ENCODE measurements at regions not wholly inside any gene's neighbourhood (a gene's known extent, or its start where the extent isn't known, plus 50 kb on each side); places are given as distances from the start of the nearest gene placed in this dataset.

DNA sequence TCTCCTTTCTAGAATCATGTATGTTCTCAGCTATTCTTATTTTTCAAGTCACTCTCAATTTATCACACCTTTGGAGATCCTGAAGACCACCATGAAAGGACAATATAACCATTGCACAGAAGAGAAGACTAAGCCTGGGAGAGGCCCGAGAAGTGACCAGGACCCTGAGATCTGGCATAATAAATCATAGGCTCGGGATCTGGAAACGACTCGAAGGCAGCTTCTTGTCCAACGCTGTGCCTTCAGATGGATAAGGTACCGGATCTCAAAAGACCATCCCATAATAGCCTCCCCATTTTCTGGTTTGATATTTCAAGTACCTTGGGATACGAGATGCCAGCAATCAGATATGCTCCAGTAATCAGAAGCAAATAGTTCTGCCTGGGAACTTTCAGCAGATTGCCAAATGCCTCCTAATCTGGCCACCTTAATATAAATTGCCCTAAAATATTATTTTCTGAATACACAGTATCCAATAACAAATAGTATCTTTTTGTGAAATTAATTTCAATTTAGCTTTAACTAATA, 179.2 kb upstream of the ZMIZ1 start:
- TF ChIP-seq EP300 (IDR thresholded peaks at IDR 0.05), result no peak
- no peak for TF ChIP-seq POLR2AphosphoS5 (IDR thresholded peaks at IDR 0.05)
- no peak for TF ChIP-seq CTCF (IDR thresholded peaks at IDR 0.05)
- TF ChIP-seq POLR2A (IDR thresholded peaks at IDR 0.05), result no peak
- H3K9me3 ChIP-seq, result peaks cover 9% of the 10 kb centered on the region
- no peak overlapping the region for H3K27ac ChIP-seq
- H3K4me3 ChIP-seq, result no peak overlapping the region
- no peaks in the 10 kb centered on the region for H3K27me3 ChIP-seq
- peak in 1 of 2 donors; percentile 7 for DNase-seq (ENCODE audit: low spot score in 2 of 2)
- no peaks in the 10 kb centered on the region for H3K36me3 ChIP-seq
- no peaks in the 10 kb centered on the region for H3K4me1 ChIP-seq
- WGBS, result 85% methylated on average over 7 of the region's 7 CpGs

- no peaks in the 10 kb centered on the region for H3K27me3 ChIP-seq
- 57% methylated on average over 3 of the region's 3 CpGs for WGBS
- no peak for TF ChIP-seq EP300 (IDR thresholded peaks at IDR 0.05)
- TF ChIP-seq CTCF (IDR thresholded peaks at IDR 0.05), result no peak
- TF ChIP-seq POLR2A (IDR thresholded peaks at IDR 0.05), result no peak
- TF ChIP-seq POLR2AphosphoS5 (IDR thresholded peaks at IDR 0.05), result no peak
- peak; percentile 13 to 42 for DNase-seq (ENCODE audit: low spot score in 2 of 2)
- no peak overlapping the region for H3K27ac ChIP-seq
- peaks cover 9% of the 10 kb centered on the region for H3K9me3 ChIP-seq
- H3K4me3 ChIP-seq, result no peak overlapping the region
- no peaks in the 10 kb centered on the region for H3K4me1 ChIP-seq
- H3K36me3 ChIP-seq, result no peaks in the 10 kb centered on the region
These were observed 178.3 kb upstream of the ZMIZ1 start for GRCh38 chr10:78890506-78890905.

- 88% methylated on average over 2 of the region's 2 CpGs for WGBS
- Histone ChIP-seq H3K27me3 (no peaks in the 10 kb centered on the region), H3K9me3 (no peaks in the 10 kb centered on the region), H3K27ac (no peak overlapping the region), H3K36me3 (no peaks in the 10 kb centered on the region), H3K4me1 (no peaks in the 10 kb centered on the region), H3K4me3 (no peak overlapping the region)
- DNase-seq (ENCODE audit: low spot score in 2 of 2), result peak in 1 of 2 donors; percentile 16
- TF ChIP-seq POLR2AphosphoS5 (IDR thresholded peaks at IDR 0.05), result no peak
- no peak for TF ChIP-seq CTCF (IDR thresholded peaks at IDR 0.05)
- TF ChIP-seq EP300 (IDR thresholded peaks at IDR 0.05), result no peak
- TF ChIP-seq POLR2A (IDR thresholded peaks at IDR 0.05), result no peak
These were observed 177.0 kb upstream of the ZMIZ1 start for GRCh38 chr10:78891741-78892140.

GRCh38 chr10:78892338-78893176, 176.2 kb upstream of the ZMIZ1 start:
- WGBS, result 85% methylated on average over 7 of the region's 7 CpGs
- Histone ChIP-seq H3K27me3 (no peaks in the 10 kb centered on the region), H3K27ac (no peak overlapping the region), H3K4me3 (no peak overlapping the region), H3K9me3 (no peaks in the 10 kb centered on the region), H3K4me1 (no peaks in the 10 kb centered on the region), H3K36me3 (no peaks in the 10 kb centered on the region)
- DNase-seq (ENCODE audit: low spot score in 2 of 2), result peak; percentile 31 to 32
- TF ChIP-seq POLR2A (IDR thresholded peaks at IDR 0.05), result no peak
- TF ChIP-seq EP300 (IDR thresholded peaks at IDR 0.05), result no peak
- TF ChIP-seq CTCF (IDR thresholded peaks at IDR 0.05), result no peak
- TF ChIP-seq POLR2AphosphoS5 (IDR thresholded peaks at IDR 0.05), result no peak

DNA sequence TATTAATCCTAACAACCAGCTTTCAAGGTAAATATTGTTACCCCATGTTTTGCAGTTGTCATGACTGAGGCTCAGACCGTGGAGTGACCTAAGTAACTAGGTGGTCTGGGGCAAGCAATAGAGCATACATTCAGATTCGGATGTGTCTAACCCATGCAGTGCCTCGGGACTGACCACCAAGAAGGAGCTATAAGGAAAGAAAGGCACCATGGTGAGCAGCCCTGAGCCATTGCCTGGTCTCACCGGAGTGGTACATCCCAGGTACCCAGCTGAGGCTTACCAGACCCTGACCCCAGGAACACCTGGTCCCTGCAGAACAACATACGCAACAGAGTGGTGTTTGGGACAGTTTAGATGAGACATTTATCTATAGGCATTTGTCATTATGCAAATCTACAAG, 175.5 kb upstream of the ZMIZ1 start:
- Histone ChIP-seq H3K27me3 (no peaks in the 10 kb centered on the region), H3K27ac (no peak overlapping the region), H3K9me3 (no peaks in the 10 kb centered on the region), H3K4me3 (no peak overlapping the region), H3K4me1 (no peaks in the 10 kb centered on the region), H3K36me3 (no peaks in the 10 kb centered on the region)
- no peak for TF ChIP-seq POLR2AphosphoS5 (IDR thresholded peaks at IDR 0.05)
- TF ChIP-seq POLR2A (IDR thresholded peaks at IDR 0.05), result no peak
- TF ChIP-seq EP300 (IDR thresholded peaks at IDR 0.05), result no peak
- TF ChIP-seq CTCF (IDR thresholded peaks at IDR 0.05), result no peak
- 66% methylated on average over 4 of the region's 5 CpGs for WGBS
- peak in 1 of 2 donors; percentile 18 for DNase-seq (ENCODE audit: low spot score in 2 of 2)

Measured in suprapubic skin (tissue), 4 donors.